IPS-18c (cell line): ENCODE measurements at regions not wholly inside any gene's neighbourhood (a gene's known extent, or its start where the extent isn't known, plus 50 kb on each side); places are given as distances from the start of the nearest gene placed in this dataset.

Experiments
- H3K4me3 ChIP-seq: 2 replicates; pipeline ENCODE4 v1.7.0; 2013; ENCODE audit warnings: low read depth, mild to moderate bottlenecking, low read length, moderate library complexity; ENCODE audit not compliant: insufficient read depth
- H3K9me3 ChIP-seq: one replicate; pipeline ENCODE4 v1.6.1; 2013; ENCODE audit warnings: mild to moderate bottlenecking, low read length, moderate library complexity; ENCODE audit not compliant: control insufficient read depth, insufficient read depth

- H3K4me3 ChIP-seq: no peak overlapping the region
- no peaks in the 10 kb centered on the region for H3K9me3 ChIP-seq
Measured at GRCh38 chr2:6578416-6578815, 287.3 kb downstream of the CMPK2 start.

GRCh38 chr2:6579281-6579680 is 286.4 kb downstream of the CMPK2 start:
- no peaks in the 10 kb centered on the region for H3K9me3 ChIP-seq
- no peak overlapping the region for H3K4me3 ChIP-seq

- Histone ChIP-seq H3K9me3 (no peaks in the 10 kb centered on the region), H3K4me3 (no peak overlapping the region)
Measured at GRCh38 chr2:6580982-6581381, 284.7 kb downstream of the CMPK2 start.

GRCh38 chr2:6589150-6589549 is 276.6 kb downstream of the CMPK2 start:
- H3K4me3 ChIP-seq: no peak overlapping the region
- H3K9me3 ChIP-seq: no peaks in the 10 kb centered on the region

- Histone ChIP-seq H3K9me3 (no peaks in the 10 kb centered on the region), H3K4me3 (no peak overlapping the region)
Measured at GRCh38 chr2:6590442-6590841, 275.3 kb downstream of the CMPK2 start.

GRCh38 chr2:6602471-6602870 is 263.2 kb downstream of the CMPK2 start:
- no peak overlapping the region for H3K4me3 ChIP-seq

GRCh38 chr2:6605836-6606505 is 259.7 kb downstream of the CMPK2 start:
- no peak overlapping the region for H3K4me3 ChIP-seq
- no peaks in the 10 kb centered on the region for H3K9me3 ChIP-seq

More at GRCh38 chr2:6602471-6602870, 263.2 kb downstream of the CMPK2 start:
- H3K9me3 ChIP-seq: no peaks in the 10 kb centered on the region

GRCh38 chr2:6617794-6618193 is 247.9 kb downstream of the CMPK2 start:
- Histone ChIP-seq H3K4me3 (no peak overlapping the region), H3K9me3 (no peaks in the 10 kb centered on the region)

- H3K4me3 ChIP-seq: no peak overlapping the region
- H3K9me3 ChIP-seq: no peaks in the 10 kb centered on the region
Measured at GRCh38 chr2:6618201-6618600, 247.5 kb downstream of the CMPK2 start.

- H3K4me3 ChIP-seq: no peak overlapping the region
- no peaks in the 10 kb centered on the region for H3K9me3 ChIP-seq
Measured at GRCh38 chr2:6623746-6624145, 242.0 kb downstream of the CMPK2 start.

- no peak overlapping the region for H3K4me3 ChIP-seq
- no peaks in the 10 kb centered on the region for H3K9me3 ChIP-seq
Measured at GRCh38 chr2:6626401-6627012, 239.2 kb downstream of the CMPK2 start.

GRCh38 chr2:6627316-6627715 is 238.4 kb downstream of the CMPK2 start:
- H3K9me3 ChIP-seq: no peaks in the 10 kb centered on the region
- no peak overlapping the region for H3K4me3 ChIP-seq

- Histone ChIP-seq H3K9me3 (no peaks in the 10 kb centered on the region), H3K4me3 (no peak overlapping the region)
Measured at GRCh38 chr2:6630209-6630608, 235.5 kb downstream of the CMPK2 start.

- H3K4me3 ChIP-seq: no peak overlapping the region
Measured at GRCh38 chr2:6635296-6635695, 230.4 kb downstream of the CMPK2 start.

GRCh38 chr2:6637330-6637729 is 228.4 kb downstream of the CMPK2 start:
- no peaks in the 10 kb centered on the region for H3K9me3 ChIP-seq
- H3K4me3 ChIP-seq: no peak overlapping the region

More at GRCh38 chr2:6635296-6635695, 230.4 kb downstream of the CMPK2 start:
- no peaks in the 10 kb centered on the region for H3K9me3 ChIP-seq

GRCh38 chr2:6639929-6640620 is 225.6 kb downstream of the CMPK2 start:
- H3K4me3 ChIP-seq: no peak overlapping the region

GRCh38 chr2:6640621-6641015 is 225.1 kb downstream of the CMPK2 start:
- H3K4me3 ChIP-seq: no peak overlapping the region
- no peaks in the 10 kb centered on the region for H3K9me3 ChIP-seq

More at GRCh38 chr2:6639929-6640620, 225.6 kb downstream of the CMPK2 start:
- no peaks in the 10 kb centered on the region for H3K9me3 ChIP-seq

- no peak overlapping the region for H3K4me3 ChIP-seq
- H3K9me3 ChIP-seq: no peaks in the 10 kb centered on the region
Measured at GRCh38 chr2:6641956-6642355, 223.8 kb downstream of the CMPK2 start.
